HepG2 (cell line): ENCODE measurements at regions not wholly inside any gene's neighbourhood (a gene's known extent, or its start where the extent isn't known, plus 50 kb on each side); places are given as distances from the start of the nearest gene placed in this dataset.
A peak's percentile ranks its signal among the peaks of the same experiment; 100 is the strongest.

Experiments
- BCL6 ChIP-seq: IDR thresholded peaks from 2 replicates; pipeline ENCODE4 v1.6.1; 2016; ENCODE audit warnings: missing genetic modification reagents, missing compliant biosample characterization
- HMGA1 ChIP-seq: sonication (generic); formaldehyde crosslinking; conservative IDR thresholded peaks from 2 replicates; pipeline ENCODE4 v1.4.0; 2020; ENCODE audit warnings: missing genetic modification reagents
- HOXD1 ChIP-seq: sonication (generic); formaldehyde crosslinking; IDR thresholded peaks from 2 replicates; pipeline ENCODE4 v1.5.0; 2020; ENCODE audit warnings: missing genetic modification reagents
- MED8 ChIP-seq: sonication (generic); formaldehyde crosslinking; IDR thresholded peaks from 2 replicates; pipeline ENCODE4 v1.8.1; 2023; ENCODE audit warnings: mild to moderate bottlenecking, missing genetic modification reagents; ENCODE audit not compliant: insufficient replicate concordance
- MXI1 ChIP-seq: IDR thresholded peaks from 3 replicates; pipeline ENCODE4 v1.6.1; 2012; ENCODE audit warnings: low read depth, low read length, inconsistent platforms, borderline replicate concordance
- NCOA5 ChIP-seq: sonication (generic); formaldehyde crosslinking; IDR thresholded peaks from 2 replicates; pipeline ENCODE4 v1.4.0; 2020; ENCODE audit warnings: missing genetic modification reagents
- NFRKB ChIP-seq: fragments of 450-650 bp; IDR thresholded peaks from 2 replicates; pipeline ENCODE4 v1.6.1; 2017
- NFYC ChIP-seq: IDR thresholded peaks from 2 replicates; pipeline ENCODE4 v1.6.1; 2016; ENCODE audit warnings: missing genetic modification reagents, missing compliant biosample characterization
- PAX8 ChIP-seq: sonication (generic); formaldehyde crosslinking; IDR thresholded peaks from 2 replicates; pipeline ENCODE4 v1.8.0; 2022; ENCODE audit warnings: mild to moderate bottlenecking, missing genetic modification reagents, borderline replicate concordance
- SIN3A ChIP-seq: IDR thresholded peaks from 2 replicates; pipeline ENCODE4 v1.6.1; 2011; ENCODE audit warnings: low read depth, mild to moderate bottlenecking, control low read depth, low read length, borderline replicate concordance
- THAP11 ChIP-seq: IDR thresholded peaks from 2 replicates; pipeline ENCODE4 v1.6.1; 2016; ENCODE audit warnings: missing biosample characterization, missing genetic modification reagents
- ZNF382 ChIP-seq: sonication (generic); formaldehyde crosslinking; IDR thresholded peaks from 2 replicates; pipeline ENCODE4 v1.5.0; 2020; ENCODE audit warnings: missing genetic modification reagents, mild to moderate bottlenecking, borderline replicate concordance
- ZNF567 ChIP-seq: sonication (generic); formaldehyde crosslinking; IDR thresholded peaks from 2 replicates; pipeline ENCODE4 v1.8.1; 2023; ENCODE audit warnings: mild to moderate bottlenecking, missing genetic modification reagents, borderline replicate concordance
- ZNF569 ChIP-seq: sonication (generic); formaldehyde crosslinking; IDR thresholded peaks from 2 replicates; pipeline ENCODE4 v1.5.0; 2020; ENCODE audit warnings: mild to moderate bottlenecking, missing genetic modification reagents, moderate library complexity, borderline replicate concordance
- ZNF660 ChIP-seq: sonication (generic); formaldehyde crosslinking; IDR thresholded peaks from 2 replicates; pipeline ENCODE4 v1.5.1; 2020; ENCODE audit warnings: mild to moderate bottlenecking, low read depth, missing genetic modification reagents, borderline replicate concordance
- ZNF792 ChIP-seq: IDR thresholded peaks from 2 replicates; pipeline ENCODE4 v1.6.1; 2016
- TF ChIP-seq, protein P1 (sequence below): sonication (generic); formaldehyde crosslinking; conservative IDR thresholded peaks from 2 replicates; pipeline ENCODE4 v1.4.0; 2020; ENCODE audit warnings: mild to moderate bottlenecking, missing genetic modification reagents, moderate library complexity
- TF ChIP-seq, protein P2 (sequence below): sonication (generic); formaldehyde crosslinking; IDR thresholded peaks from 2 replicates; pipeline ENCODE4 v1.5.0; 2020; ENCODE audit warnings: mild to moderate bottlenecking, missing genetic modification reagents
- TF ChIP-seq, protein P3 (sequence below): sonication (generic); formaldehyde crosslinking; IDR thresholded peaks from 2 replicates; pipeline ENCODE4 v1.4.0; 2020; ENCODE audit warnings: missing genetic modification reagents
- TF ChIP-seq, protein P4 (sequence below): IDR thresholded peaks from 2 replicates; pipeline ENCODE4 v1.6.1; 2016; ENCODE audit warnings: control low read depth
- TF ChIP-seq, protein P5 (sequence below): sonication (generic); formaldehyde crosslinking; IDR thresholded peaks from 2 replicates; pipeline ENCODE4 v1.4.0; 2020; ENCODE audit warnings: missing genetic modification reagents, mild to moderate bottlenecking, borderline replicate concordance

DNA sequence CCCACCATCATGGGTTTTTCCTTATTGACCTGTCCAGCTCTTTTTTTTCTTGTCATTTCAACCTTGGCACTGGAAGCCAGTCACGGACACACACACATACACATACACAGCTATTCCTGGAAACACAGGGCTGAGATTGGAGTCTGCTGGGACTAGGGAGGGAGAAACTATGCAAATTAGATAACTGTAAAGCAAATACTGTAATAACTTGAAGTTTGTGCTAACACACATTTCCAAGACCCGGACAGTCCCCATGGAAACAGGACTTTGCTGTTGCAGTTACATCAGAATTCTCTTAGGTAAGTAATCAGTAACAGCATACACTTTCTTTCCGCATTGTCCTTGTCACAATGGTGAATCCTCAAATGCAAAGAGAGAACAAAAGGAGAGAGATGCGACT lies 304.4 kb downstream of the KBTBD8 start (continued):
- TF ChIP-seq ZNF569 (CRISPR knock-in tag) (no peak), ZNF660 (no peak), NFRKB (no peak), MXI1 (no peak), NFYC (no peak), PAX8 (CRISPR knock-in tag) (no peak), THAP11 (CRISPR knock-in tag) (0 out of 2 replicates have a peak, but pooled peaks have one; percentile 20), SIN3A (no peak), NCOA5 (CRISPR knock-in tag) (no peak), HMGA1 (CRISPR knock-in tag) (no peak), ZNF567 (no peak), ZNF382 (CRISPR knock-in tag) (no peak), MED8 (no peak), ZNF792 (no peak), BCL6 (CRISPR knock-in tag) (peak; percentile 97), HOXD1 (no peak)
- TF ChIP-seq, protein P1, sequence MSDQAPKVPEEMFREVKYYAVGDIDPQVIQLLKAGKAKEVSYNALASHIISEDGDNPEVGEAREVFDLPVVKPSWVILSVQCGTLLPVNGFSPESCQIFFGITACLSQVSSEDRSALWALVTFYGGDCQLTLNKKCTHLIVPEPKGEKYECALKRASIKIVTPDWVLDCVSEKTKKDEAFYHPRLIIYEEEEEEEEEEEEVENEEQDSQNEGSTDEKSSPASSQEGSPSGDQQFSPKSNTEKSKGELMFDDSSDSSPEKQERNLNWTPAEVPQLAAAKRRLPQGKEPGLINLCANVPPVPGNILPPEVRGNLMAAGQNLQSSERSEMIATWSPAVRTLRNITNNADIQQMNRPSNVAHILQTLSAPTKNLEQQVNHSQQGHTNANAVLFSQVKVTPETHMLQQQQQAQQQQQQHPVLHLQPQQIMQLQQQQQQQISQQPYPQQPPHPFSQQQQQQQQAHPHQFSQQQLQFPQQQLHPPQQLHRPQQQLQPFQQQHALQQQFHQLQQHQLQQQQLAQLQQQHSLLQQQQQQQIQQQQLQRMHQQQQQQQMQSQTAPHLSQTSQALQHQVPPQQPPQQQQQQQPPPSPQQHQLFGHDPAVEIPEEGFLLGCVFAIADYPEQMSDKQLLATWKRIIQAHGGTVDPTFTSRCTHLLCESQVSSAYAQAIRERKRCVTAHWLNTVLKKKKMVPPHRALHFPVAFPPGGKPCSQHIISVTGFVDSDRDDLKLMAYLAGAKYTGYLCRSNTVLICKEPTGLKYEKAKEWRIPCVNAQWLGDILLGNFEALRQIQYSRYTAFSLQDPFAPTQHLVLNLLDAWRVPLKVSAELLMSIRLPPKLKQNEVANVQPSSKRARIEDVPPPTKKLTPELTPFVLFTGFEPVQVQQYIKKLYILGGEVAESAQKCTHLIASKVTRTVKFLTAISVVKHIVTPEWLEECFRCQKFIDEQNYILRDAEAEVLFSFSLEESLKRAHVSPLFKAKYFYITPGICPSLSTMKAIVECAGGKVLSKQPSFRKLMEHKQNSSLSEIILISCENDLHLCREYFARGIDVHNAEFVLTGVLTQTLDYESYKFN (CRISPR knock-in tag), result peak; percentile 23; the same call in 1 of the 2 replicates
- TF ChIP-seq, protein P2, sequence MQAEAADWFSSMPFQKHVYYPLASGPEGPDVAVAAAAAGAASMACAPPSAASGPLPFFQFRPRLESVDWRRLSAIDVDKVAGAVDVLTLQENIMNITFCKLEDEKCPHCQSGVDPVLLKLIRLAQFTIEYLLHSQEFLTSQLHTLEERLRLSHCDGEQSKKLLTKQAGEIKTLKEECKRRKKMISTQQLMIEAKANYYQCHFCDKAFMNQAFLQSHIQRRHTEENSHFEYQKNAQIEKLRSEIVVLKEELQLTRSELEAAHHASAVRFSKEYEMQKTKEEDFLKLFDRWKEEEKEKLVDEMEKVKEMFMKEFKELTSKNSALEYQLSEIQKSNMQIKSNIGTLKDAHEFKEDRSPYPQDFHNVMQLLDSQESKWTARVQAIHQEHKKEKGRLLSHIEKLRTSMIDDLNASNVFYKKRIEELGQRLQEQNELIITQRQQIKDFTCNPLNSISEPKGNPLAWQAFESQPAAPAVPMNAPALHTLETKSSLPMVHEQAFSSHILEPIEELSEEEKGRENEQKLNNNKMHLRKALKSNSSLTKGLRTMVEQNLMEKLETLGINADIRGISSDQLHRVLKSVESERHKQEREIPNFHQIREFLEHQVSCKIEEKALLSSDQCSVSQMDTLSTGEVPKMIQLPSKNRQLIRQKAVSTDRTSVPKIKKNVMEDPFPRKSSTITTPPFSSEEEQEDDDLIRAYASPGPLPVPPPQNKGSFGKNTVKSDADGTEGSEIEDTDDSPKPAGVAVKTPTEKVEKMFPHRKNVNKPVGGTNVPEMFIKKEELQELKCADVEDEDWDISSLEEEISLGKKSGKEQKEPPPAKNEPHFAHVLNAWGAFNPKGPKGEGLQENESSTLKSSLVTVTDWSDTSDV (CRISPR knock-in tag), result no peak
- TF ChIP-seq, protein P3, sequence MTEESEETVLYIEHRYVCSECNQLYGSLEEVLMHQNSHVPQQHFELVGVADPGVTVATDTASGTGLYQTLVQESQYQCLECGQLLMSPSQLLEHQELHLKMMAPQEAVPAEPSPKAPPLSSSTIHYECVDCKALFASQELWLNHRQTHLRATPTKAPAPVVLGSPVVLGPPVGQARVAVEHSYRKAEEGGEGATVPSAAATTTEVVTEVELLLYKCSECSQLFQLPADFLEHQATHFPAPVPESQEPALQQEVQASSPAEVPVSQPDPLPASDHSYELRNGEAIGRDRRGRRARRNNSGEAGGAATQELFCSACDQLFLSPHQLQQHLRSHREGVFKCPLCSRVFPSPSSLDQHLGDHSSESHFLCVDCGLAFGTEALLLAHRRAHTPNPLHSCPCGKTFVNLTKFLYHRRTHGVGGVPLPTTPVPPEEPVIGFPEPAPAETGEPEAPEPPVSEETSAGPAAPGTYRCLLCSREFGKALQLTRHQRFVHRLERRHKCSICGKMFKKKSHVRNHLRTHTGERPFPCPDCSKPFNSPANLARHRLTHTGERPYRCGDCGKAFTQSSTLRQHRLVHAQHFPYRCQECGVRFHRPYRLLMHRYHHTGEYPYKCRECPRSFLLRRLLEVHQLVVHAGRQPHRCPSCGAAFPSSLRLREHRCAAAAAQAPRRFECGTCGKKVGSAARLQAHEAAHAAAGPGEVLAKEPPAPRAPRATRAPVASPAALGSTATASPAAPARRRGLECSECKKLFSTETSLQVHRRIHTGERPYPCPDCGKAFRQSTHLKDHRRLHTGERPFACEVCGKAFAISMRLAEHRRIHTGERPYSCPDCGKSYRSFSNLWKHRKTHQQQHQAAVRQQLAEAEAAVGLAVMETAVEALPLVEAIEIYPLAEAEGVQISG, result no peak
- TF ChIP-seq, protein P4, sequence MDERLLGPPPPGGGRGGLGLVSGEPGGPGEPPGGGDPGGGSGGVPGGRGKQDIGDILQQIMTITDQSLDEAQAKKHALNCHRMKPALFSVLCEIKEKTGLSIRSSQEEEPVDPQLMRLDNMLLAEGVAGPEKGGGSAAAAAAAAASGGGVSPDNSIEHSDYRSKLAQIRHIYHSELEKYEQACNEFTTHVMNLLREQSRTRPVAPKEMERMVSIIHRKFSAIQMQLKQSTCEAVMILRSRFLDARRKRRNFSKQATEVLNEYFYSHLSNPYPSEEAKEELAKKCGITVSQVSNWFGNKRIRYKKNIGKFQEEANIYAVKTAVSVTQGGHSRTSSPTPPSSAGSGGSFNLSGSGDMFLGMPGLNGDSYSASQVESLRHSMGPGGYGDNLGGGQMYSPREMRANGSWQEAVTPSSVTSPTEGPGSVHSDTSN (CRISPR knock-in tag), result no peak
- TF ChIP-seq, protein P5, sequence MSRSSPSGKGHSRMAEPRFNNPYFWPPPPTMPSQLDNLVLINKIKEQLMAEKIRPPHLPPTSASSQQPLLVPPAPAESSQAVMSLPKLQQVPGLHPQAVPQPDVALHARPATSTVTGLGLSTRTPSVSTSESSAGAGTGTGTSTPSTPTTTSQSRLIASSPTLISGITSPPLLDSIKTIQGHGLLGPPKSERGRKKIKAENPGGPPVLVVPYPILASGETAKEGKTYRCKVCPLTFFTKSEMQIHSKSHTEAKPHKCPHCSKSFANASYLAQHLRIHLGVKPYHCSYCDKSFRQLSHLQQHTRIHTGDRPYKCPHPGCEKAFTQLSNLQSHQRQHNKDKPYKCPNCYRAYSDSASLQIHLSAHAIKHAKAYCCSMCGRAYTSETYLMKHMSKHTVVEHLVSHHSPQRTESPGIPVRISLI (CRISPR knock-in tag), result peak; percentile 56
